Neural cell (in vitro differentiated cells): ENCODE measurements at regions not wholly inside any gene's neighbourhood (a gene's known extent, or its start where the extent isn't known, plus 50 kb on each side); places are given as distances from the start of the nearest gene placed in this dataset.
"Not testable (repeated sequence)": the region's sequence is repeated elsewhere in the genome, so short reads cannot be mapped to it uniquely, and the experiment has no call there.

Source experiments
- H2AFZ ChIP-seq: fragments of 200-600, 300-800 bp; sonication (generic), shearing (Covaris generic); 2 replicates; pipeline ENCODE4 v1.6.0; 2014; ENCODE audit warnings: low read depth, mild to moderate bottlenecking, antibody characterized with exemption, low read length, moderate library complexity
- H3F3A ChIP-seq: fragments of 200-600 bp; shearing (Covaris generic); 2 replicates; pipeline ENCODE4 v1.6.1; 2016; ENCODE audit warnings: mild to moderate bottlenecking, moderate library complexity, mixed read lengths, antibody characterized with exemption, low read length; ENCODE audit not compliant: insufficient read depth, poor library complexity, severe bottlenecking
- H3K27ac ChIP-seq: fragments of 200-600, 300-800 bp; sonication (generic), shearing (Covaris generic); 2 replicates; pipeline ENCODE4 v1.5.1; 2014; ENCODE audit warnings: mild to moderate bottlenecking, low read length, moderate library complexity
- H3K27me3 ChIP-seq: fragments of 300-800, 200-600 bp; sonication (generic), shearing (Covaris generic); 2 replicates; pipeline ENCODE4 v1.6.0; 2014; ENCODE audit warnings: mild to moderate bottlenecking, low read depth, low read length, moderate library complexity; ENCODE audit not compliant: insufficient read depth
- H3K36me3 ChIP-seq: fragments of 300-800, 200-600 bp; sonication (generic), shearing (Covaris generic); 2 replicates; pipeline ENCODE4 v1.5.1; 2014; ENCODE audit warnings: mild to moderate bottlenecking, antibody characterized with exemption, low read length, moderate library complexity; ENCODE audit not compliant: insufficient read depth
- H3K4me2 ChIP-seq: fragments of 300-800, 200-600 bp; sonication (generic), shearing (Covaris generic); 2 replicates; pipeline ENCODE4 v1.6.0; 2014; ENCODE audit warnings: mild to moderate bottlenecking, low read length
- H3K4me3 ChIP-seq: fragments of 300-800, 200-600 bp; sonication (generic), shearing (Covaris generic); 2 replicates; pipeline ENCODE4 v1.5.1; 2014; ENCODE audit warnings: mild to moderate bottlenecking, low read length, moderate library complexity
- H3K79me2 ChIP-seq: fragments of 200-600 bp; shearing (Covaris generic); replicated peaks from 2 replicates; pipeline ENCODE4 v1.6.0; 2014; ENCODE audit warnings: mild to moderate bottlenecking, low read length, moderate library complexity; ENCODE audit not compliant: insufficient read depth
- H3K9ac ChIP-seq: fragments of 300-800, 200-600 bp; sonication (generic), shearing (Covaris generic); 2 replicates; pipeline ENCODE4 v1.6.1; 2016; ENCODE audit warnings: mild to moderate bottlenecking, low read length, mixed read lengths
- H3K9me2 ChIP-seq: fragments of 200-600 bp; shearing (Covaris generic); 2 replicates; pipeline ENCODE4 v1.6.1; 2016; ENCODE audit warnings: mild to moderate bottlenecking, low read length, mixed read lengths; ENCODE audit not compliant: insufficient read depth
- H3K9me3 ChIP-seq: fragments of 200-600, 300-800 bp; sonication (generic), shearing (Covaris generic); 2 replicates; pipeline ENCODE4 v1.6.1; 2016; ENCODE audit warnings: mild to moderate bottlenecking, mixed run types, low read length, moderate library complexity, mixed read lengths
- H4K20me1 ChIP-seq: fragments of 200-600 bp; shearing (Covaris generic); 2 replicates; pipeline ENCODE4 v1.6.1; 2016; ENCODE audit warnings: mild to moderate bottlenecking, mixed run types; ENCODE audit not compliant: insufficient read depth
- CTCF ChIP-seq: fragments of 450-650 bp; IDR thresholded peaks from 2 replicates; pipeline ENCODE4 v1.5.1; 2014; ENCODE audit warnings: antibody characterized with exemption, mild to moderate bottlenecking, moderate library complexity; ENCODE audit not compliant: poor library complexity, severe bottlenecking
- POLR2AphosphoS5 ChIP-seq: IDR thresholded peaks from 2 replicates; pipeline ENCODE4 v1.6.1; 2012
- RAD21 ChIP-seq: fragments of 450-650 bp; conservative IDR thresholded peaks from 2 replicates; pipeline ENCODE4 v1.6.1; 2014; ENCODE audit warnings: antibody characterized with exemption, mild to moderate bottlenecking, moderate library complexity
- REST ChIP-seq: IDR thresholded peaks from 2 replicates; pipeline ENCODE4 v1.6.1; 2012; ENCODE audit warnings: borderline replicate concordance

GRCh38 chr1:99444211-99444927 lies 180.1 kb downstream of the PLPPR4 start:
- H3K4me3 ChIP-seq, H3K9me3 ChIP-seq, H3K9ac ChIP-seq, H3K27ac ChIP-seq, H3K9me2 ChIP-seq, H3K36me3 ChIP-seq, H2AFZ ChIP-seq, H3F3A ChIP-seq, H3K27me3 ChIP-seq, H4K20me1 ChIP-seq, H3K4me2 ChIP-seq, H3K79me2 ChIP-seq: not testable (repeated sequence)

GRCh38 chr1:99445071-99445470 lies 180.8 kb downstream of the PLPPR4 start:
- peaks cover 4% of the 10 kb centered on the region for H3K9me3 ChIP-seq
- H3K36me3 ChIP-seq, result no peaks in the 10 kb centered on the region
- no peaks in the 10 kb centered on the region for H3K27me3 ChIP-seq
- no peak overlapping the region for H3K4me3 ChIP-seq
- TF ChIP-seq REST, result no peak
- TF ChIP-seq CTCF, result no peak
- TF ChIP-seq POLR2AphosphoS5, result no peak
- H3K4me2 ChIP-seq, result no peak overlapping the region
- H4K20me1 ChIP-seq, result no peaks in the 10 kb centered on the region
- H3K9me2 ChIP-seq, result no peaks in the 10 kb centered on the region
- H3K79me2 ChIP-seq, result no peaks in the 10 kb centered on the region
- H3K27ac ChIP-seq, result no peak overlapping the region
- H3F3A ChIP-seq, result no peaks in the 10 kb centered on the region
- H3K9ac ChIP-seq, result no peak overlapping the region
- H2AFZ ChIP-seq, result no peak overlapping the region

- Histone ChIP-seq H3K9ac (no peak overlapping the region), H3K9me2 (no peaks in the 10 kb centered on the region), H3K4me2 (no peak overlapping the region), H3K79me2 (no peaks in the 10 kb centered on the region), H3F3A (no peaks in the 10 kb centered on the region), H3K27ac (no peak overlapping the region), H4K20me1 (no peaks in the 10 kb centered on the region), H3K27me3 (no peaks in the 10 kb centered on the region), H2AFZ (no peak overlapping the region), H3K9me3 (peaks cover 4% of the 10 kb centered on the region), H3K36me3 (no peaks in the 10 kb centered on the region), H3K4me3 (no peak overlapping the region)
- TF ChIP-seq REST, result no peak
- TF ChIP-seq RAD21, result no peak
- no peak for TF ChIP-seq CTCF
These were observed 181.2 kb downstream of the PLPPR4 start for GRCh38 chr1:99445486-99445885.
